ENCODE measurements at regions not wholly inside any gene's neighbourhood (a gene's known extent, or its start where the extent isn't known, plus 50 kb on each side); places are given as distances from the start of the nearest gene placed in this dataset.
A peak's percentile ranks its signal among the peaks of the same experiment; 100 is the strongest.
"Not testable (repeated sequence)": the region's sequence is repeated elsewhere in the genome, so short reads cannot be mapped to it uniquely, and the experiment has no call there.

DNA sequence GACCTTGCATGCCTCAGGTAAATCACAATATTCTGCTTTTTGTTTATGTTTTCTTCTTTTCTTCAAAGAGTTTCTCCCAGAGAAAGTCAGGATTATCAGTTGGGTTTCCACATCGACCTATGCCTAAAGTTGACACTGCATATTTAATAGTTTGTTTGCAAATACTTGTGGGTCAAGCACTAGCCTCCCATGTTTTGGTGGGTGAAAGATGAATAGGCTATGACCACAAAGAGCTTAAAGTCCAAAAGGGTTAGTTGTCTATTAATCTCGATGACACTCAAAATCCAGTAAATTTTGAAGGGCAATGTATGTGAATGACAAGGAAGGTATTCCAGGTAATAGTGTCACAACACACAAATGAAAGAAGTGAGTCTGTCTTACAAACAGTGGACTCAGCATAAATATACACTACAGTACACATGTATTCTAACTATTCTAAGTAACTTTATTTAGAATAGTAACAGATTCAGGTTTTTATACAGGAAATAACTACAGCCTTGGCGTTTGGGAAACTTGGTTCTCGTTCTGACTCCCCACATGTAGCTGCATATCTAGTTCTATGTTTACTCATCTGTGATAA is 667.1 kb downstream of the PCDH17 start:
- in situ Hi-C loops (cut with HindIII; ENCODE audit: low pct_unique_long_range_greater_than_20kb, low sequenced_read_pairs): no loop called here
- DNase-seq (ENCODE audit: low read depth in 1 of 2, low spot score in 1 of 2): no peak
- TF ChIP-seq JUND (IDR thresholded peaks at IDR 0.05; ENCODE audit: low read depth): no peak

GRCh38 chr13:58300224-58300623 is 668.7 kb downstream of the PCDH17 start:
- in situ Hi-C loops (cut with HindIII; ENCODE audit: low pct_unique_long_range_greater_than_20kb, low sequenced_read_pairs): no loop called here
- no peak for TF ChIP-seq JUND (IDR thresholded peaks at IDR 0.05; ENCODE audit: low read depth)
- DNase-seq (ENCODE audit: low read depth in 1 of 2, low spot score in 1 of 2): no peak

DNA sequence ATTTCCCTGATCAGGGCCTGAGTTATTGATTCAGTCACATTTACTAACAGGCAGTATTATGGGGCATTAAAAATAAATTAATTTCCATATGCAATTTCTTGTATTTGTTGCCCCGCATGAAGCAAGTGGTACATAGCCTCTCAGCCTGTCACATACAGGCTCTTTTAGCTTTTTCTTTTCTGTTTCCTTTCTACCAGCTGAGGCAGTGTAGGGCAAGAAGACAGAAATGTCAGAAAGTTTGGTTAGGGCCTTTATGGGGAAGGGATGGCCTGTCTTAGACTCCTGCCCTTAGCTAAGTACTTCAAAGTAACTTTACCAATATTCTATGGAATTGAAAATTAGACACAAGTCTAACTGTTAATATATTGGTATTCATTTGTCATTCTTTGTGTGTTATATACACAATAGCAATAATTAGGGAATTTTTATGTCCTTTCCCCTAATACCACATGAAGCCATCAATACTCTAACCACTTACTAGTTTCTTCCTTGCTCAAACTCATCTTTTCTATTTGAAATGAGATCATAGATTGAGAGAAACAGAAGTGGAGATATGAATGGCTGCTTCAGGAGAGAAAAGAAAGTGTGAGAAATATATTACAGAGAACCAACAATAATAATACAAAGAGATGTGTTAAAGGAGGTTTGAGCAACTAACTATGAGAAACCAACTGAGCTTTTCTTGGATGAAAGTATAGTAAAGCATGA is 669.6 kb downstream of the PCDH17 start:
- TF ChIP-seq JUND (IDR thresholded peaks at IDR 0.05; ENCODE audit: low read depth): no peak
- in situ Hi-C loops (cut with HindIII; ENCODE audit: low pct_unique_long_range_greater_than_20kb, low sequenced_read_pairs): no loop called here
- DNase-seq (ENCODE audit: low read depth in 1 of 2, low spot score in 1 of 2): no peak

GRCh38 chr13:58302349-58302748 is 670.8 kb downstream of the PCDH17 start:
- DNase-seq (ENCODE audit: low read depth in 1 of 2, low spot score in 1 of 2): no peak
- no peak for TF ChIP-seq JUND (IDR thresholded peaks at IDR 0.05; ENCODE audit: low read depth)
- in situ Hi-C loops (cut with HindIII; ENCODE audit: low pct_unique_long_range_greater_than_20kb, low sequenced_read_pairs): no loop called here

DNA sequence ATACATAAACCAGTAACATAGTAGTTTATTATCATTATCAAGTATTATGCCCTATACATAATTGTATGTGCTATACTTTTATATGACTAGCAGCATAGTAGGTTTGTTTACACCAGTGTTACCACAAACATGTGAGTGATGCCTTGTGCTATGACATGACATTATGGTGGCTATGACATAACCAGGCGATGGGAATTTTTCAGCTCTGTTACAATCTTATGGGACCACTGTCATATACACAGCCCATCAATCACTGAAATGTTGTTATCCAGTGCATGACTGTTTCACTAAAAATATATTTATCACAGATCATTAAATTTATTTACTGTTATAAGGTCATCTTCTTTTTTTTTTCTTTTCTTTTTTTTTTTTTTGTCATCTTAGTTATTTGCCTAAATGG is 674.5 kb downstream of the PCDH17 start:
- no peak for TF ChIP-seq JUND (IDR thresholded peaks at IDR 0.05; ENCODE audit: low read depth)
- in situ Hi-C loops (cut with HindIII; ENCODE audit: low pct_unique_long_range_greater_than_20kb, low sequenced_read_pairs): no loop called here
- no peak for DNase-seq (ENCODE audit: low read depth in 1 of 2, low spot score in 1 of 2)

DNA sequence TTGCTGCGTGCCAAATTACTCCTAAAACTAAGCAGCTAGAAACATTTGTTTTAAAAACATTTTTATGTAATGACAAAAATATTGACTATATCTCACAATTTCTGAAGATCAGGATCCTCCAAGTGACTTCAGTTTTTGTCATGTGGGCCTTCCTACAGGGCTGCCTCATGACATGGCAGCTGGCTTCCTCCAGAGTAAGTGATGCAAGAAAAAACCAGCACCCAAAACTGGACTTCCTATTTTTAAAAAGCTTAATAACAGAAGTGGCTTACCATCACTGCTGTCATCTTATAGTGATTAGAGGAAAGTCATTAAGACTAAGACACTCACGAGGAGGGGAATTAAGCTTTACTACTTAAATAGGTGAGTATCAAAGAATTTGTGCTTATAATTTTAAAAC is 681.7 kb downstream of the PCDH17 start:
- DNase-seq (ENCODE audit: low read depth in 1 of 2, low spot score in 1 of 2): no peak
- no peak for TF ChIP-seq JUND (IDR thresholded peaks at IDR 0.05; ENCODE audit: low read depth)
- in situ Hi-C loops (cut with HindIII; ENCODE audit: low pct_unique_long_range_greater_than_20kb, low sequenced_read_pairs): no loop called here

- no peak for TF ChIP-seq JUND (IDR thresholded peaks at IDR 0.05; ENCODE audit: low read depth)
- in situ Hi-C loops (cut with HindIII; ENCODE audit: low pct_unique_long_range_greater_than_20kb, low sequenced_read_pairs): no loop called here
- no peak for DNase-seq (ENCODE audit: low read depth in 1 of 2, low spot score in 1 of 2)
Measured at GRCh38 chr13:58318495-58319167, 687.1 kb downstream of the PCDH17 start.

GRCh38 chr13:58324161-58324560 is 692.6 kb downstream of the PCDH17 start:
- peak in 1 of 2 experiments; percentile 10 for DNase-seq (ENCODE audit: low read depth in 1 of 2, low spot score in 1 of 2)
- no peak for TF ChIP-seq JUND (IDR thresholded peaks at IDR 0.05; ENCODE audit: low read depth)
- in situ Hi-C loops (cut with HindIII; ENCODE audit: low pct_unique_long_range_greater_than_20kb, low sequenced_read_pairs): no loop called here

- no peak for TF ChIP-seq JUND (IDR thresholded peaks at IDR 0.05; ENCODE audit: low read depth)
- DNase-seq (ENCODE audit: low read depth in 1 of 2, low spot score in 1 of 2): no peak
- in situ Hi-C loops (cut with HindIII; ENCODE audit: low pct_unique_long_range_greater_than_20kb, low sequenced_read_pairs): no loop called here
Measured at GRCh38 chr13:58329746-58330145, 698.2 kb downstream of the PCDH17 start.

DNA sequence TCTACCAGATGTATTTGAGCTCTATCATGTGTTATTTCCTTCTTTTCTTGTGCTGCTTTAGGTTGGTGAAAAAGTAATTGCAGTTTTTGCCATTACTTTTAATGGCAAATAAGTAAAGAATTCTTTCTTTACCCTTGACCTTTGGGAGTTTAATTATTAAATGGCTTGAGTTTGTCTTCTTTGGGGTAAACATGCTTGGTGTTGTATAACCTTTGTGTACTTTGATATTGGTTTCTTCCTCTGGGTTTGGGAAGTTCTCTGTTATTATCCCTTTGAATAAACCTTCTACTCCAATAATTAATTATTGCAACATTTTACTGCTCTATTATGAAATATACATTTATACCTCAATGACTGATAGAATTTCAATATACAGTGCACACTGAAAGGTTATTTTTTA is 709.4 kb downstream of the PCDH17 start:
- DNase-seq (ENCODE audit: low read depth in 1 of 2, low spot score in 1 of 2): no peak
- in situ Hi-C loops (cut with HindIII; ENCODE audit: low pct_unique_long_range_greater_than_20kb, low sequenced_read_pairs): no loop called here
- no peak for TF ChIP-seq JUND (IDR thresholded peaks at IDR 0.05; ENCODE audit: low read depth)

GRCh38 chr13:58341318-58341717 is 709.8 kb downstream of the PCDH17 start:
- DNase-seq (ENCODE audit: low read depth in 1 of 2, low spot score in 1 of 2): no peak
- TF ChIP-seq JUND (IDR thresholded peaks at IDR 0.05; ENCODE audit: low read depth): no peak
- in situ Hi-C loops (cut with HindIII; ENCODE audit: low pct_unique_long_range_greater_than_20kb, low sequenced_read_pairs): no loop called here

DNA sequence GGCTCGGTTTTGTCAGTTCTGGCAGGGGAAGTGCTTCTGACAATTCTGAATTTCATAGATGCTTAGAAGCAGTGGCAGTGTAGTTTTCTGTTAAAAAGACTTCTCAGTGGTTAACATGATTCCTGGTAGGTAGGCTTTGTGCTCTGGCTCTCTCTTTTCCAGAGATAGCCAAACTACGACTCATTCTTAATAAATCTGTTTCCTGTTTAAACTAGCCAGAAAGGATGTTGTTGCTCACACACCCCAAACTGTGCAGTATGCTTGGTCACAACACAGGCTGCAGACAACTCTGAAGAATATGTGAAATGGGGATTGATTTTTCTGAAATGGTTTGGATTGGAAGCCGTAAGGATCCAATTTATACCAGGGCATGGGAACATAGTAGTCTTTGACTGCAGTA is 711.5 kb downstream of the PCDH17 start:
- TF ChIP-seq JUND (IDR thresholded peaks at IDR 0.05; ENCODE audit: low read depth): no peak
- in situ Hi-C loops (cut with HindIII; ENCODE audit: low pct_unique_long_range_greater_than_20kb, low sequenced_read_pairs): no loop called here
- DNase-seq (ENCODE audit: low read depth in 1 of 2, low spot score in 1 of 2): no peak

- in situ Hi-C loops (cut with HindIII; ENCODE audit: low pct_unique_long_range_greater_than_20kb, low sequenced_read_pairs): not testable (repeated sequence)
Measured at GRCh38 chr13:58352100-58352499, 720.6 kb downstream of the PCDH17 start.

More at GRCh38 chr13:58352100-58352499, 720.6 kb downstream of the PCDH17 start:
- not testable (repeated sequence) for DNase-seq (ENCODE audit: low read depth in 1 of 2, low spot score in 1 of 2)

Measured in T47D (cell line).